ENCODE measurements at regions not wholly inside any gene's neighbourhood (a gene's known extent, or its start where the extent isn't known, plus 50 kb on each side); places are given as distances from the start of the nearest gene placed in this dataset.
"Not testable (repeated sequence)": the region's sequence is repeated elsewhere in the genome, so short reads cannot be mapped to it uniquely, and the experiment has no call there.

DNA sequence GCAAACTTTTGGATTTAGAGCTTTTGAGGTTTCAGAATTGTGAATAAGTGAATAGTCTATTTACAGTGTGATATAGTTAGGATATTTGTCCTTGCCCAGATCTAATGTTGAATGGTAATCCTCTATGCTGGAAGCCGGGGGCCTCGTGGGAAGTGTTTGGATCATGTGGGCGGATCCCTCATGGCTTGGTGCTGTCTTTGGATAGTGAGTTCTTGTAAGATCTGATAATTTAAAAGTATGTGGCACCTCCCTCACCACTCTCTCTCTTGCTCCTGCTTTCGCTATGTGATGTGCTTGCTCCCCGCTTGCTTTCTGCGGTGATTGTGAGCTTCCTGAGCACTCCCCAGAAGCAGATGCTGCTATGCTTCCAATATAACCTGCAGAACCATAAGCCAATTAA is 128.0 kb upstream of the KCNJ3 start:
- H3K4me1 ChIP-seq (ENCODE audit: insufficient read depth) = no peaks in the 10 kb centered on the region
- no peak overlapping the region for H3K4me3 ChIP-seq
- no peaks in the 10 kb centered on the region for H3K79me2 ChIP-seq
- no peak for TF ChIP-seq EZH2 (IDR thresholded peaks at IDR 0.05; ENCODE audit: borderline replicate concordance)
- TF ChIP-seq EZH2phosphoT487 (IDR thresholded peaks at IDR 0.05; ENCODE audit: low read depth, severe bottlenecking, unreplicated experiment) = no peak
- TF ChIP-seq, protein P1, sequence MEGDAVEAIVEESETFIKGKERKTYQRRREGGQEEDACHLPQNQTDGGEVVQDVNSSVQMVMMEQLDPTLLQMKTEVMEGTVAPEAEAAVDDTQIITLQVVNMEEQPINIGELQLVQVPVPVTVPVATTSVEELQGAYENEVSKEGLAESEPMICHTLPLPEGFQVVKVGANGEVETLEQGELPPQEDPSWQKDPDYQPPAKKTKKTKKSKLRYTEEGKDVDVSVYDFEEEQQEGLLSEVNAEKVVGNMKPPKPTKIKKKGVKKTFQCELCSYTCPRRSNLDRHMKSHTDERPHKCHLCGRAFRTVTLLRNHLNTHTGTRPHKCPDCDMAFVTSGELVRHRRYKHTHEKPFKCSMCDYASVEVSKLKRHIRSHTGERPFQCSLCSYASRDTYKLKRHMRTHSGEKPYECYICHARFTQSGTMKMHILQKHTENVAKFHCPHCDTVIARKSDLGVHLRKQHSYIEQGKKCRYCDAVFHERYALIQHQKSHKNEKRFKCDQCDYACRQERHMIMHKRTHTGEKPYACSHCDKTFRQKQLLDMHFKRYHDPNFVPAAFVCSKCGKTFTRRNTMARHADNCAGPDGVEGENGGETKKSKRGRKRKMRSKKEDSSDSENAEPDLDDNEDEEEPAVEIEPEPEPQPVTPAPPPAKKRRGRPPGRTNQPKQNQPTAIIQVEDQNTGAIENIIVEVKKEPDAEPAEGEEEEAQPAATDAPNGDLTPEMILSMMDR (IDR thresholded peaks at IDR 0.05; ENCODE audit: poor library complexity) = no peak
- H2AFZ ChIP-seq = no peak overlapping the region
- H3K9me2 ChIP-seq (replicated peaks; ENCODE audit: insufficient read depth) = no peaks in the 10 kb centered on the region
- no peak overlapping the region for H3K4me2 ChIP-seq
- DNase-seq (ENCODE audit: low spot score) = no peak
- H4K20me1 ChIP-seq (ENCODE audit: insufficient read depth, poor library complexity, severe bottlenecking) = no peaks in the 10 kb centered on the region
- H3K27ac ChIP-seq = no peak overlapping the region
- H3K36me3 ChIP-seq (replicated peaks; ENCODE audit: insufficient read depth, low read depth) = no peaks in the 10 kb centered on the region
- no peaks in the 10 kb centered on the region for H3K27me3 ChIP-seq
- H3K9me3 ChIP-seq (ENCODE audit: low read depth) = no peaks in the 10 kb centered on the region
- 81% methylated on average over 6 of the region's 6 CpGs for WGBS (ENCODE audit: low lambda C conversion rate, missing lambda C conversion rate)

DNA sequence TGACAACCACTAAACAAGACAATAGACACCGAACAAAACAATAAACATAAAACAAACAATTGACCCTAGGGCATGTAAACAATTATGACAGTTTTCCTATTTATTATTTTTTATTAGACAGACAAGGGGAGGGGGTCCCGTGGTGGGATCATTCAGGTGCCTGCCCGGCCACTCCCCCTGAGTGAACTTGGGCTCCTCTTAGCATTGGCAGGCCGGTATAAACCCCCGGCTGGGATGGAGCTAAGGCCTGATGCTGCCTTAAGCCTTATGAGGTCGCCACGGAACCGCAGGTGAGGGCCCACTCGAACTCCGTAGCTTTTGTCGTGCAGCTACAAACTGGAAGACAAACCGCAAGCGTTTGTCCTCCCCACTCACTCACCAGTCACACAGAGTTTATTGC is 121.8 kb upstream of the KCNJ3 start:
- not testable (repeated sequence) for H3K79me2 ChIP-seq; H3K36me3 ChIP-seq (replicated peaks; ENCODE audit: insufficient read depth, low read depth); H3K4me1 ChIP-seq (ENCODE audit: insufficient read depth); H3K27me3 ChIP-seq; H3K27ac ChIP-seq; H2AFZ ChIP-seq; H4K20me1 ChIP-seq (ENCODE audit: insufficient read depth, poor library complexity, severe bottlenecking); H3K4me2 ChIP-seq; H3K9me3 ChIP-seq (ENCODE audit: low read depth); DNase-seq (ENCODE audit: low spot score); H3K9me2 ChIP-seq (replicated peaks; ENCODE audit: insufficient read depth); H3K4me3 ChIP-seq
- 88% methylated on average over 13 of the region's 13 CpGs for WGBS (ENCODE audit: low lambda C conversion rate, missing lambda C conversion rate)

DNA sequence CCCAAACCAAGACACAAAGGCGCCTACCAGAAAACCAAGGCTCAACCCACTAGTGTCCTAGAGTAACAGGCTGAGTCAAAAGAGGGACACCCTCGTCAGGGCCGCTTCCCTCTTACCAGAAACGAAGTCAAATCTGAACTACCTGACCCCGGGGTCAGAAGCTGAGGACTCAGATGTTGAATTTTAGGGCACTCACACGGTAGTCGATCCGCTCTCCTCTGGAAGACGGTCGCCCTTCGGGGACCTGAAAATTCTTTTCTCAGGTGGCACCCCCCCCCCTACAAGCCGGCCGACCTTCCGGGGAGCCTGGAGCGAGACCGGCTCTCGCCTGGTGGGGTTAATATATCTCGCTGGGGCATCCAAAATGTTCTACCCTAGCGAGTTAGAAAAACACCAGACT is 121.1 kb upstream of the KCNJ3 start:
- H3K9me2 ChIP-seq (replicated peaks; ENCODE audit: insufficient read depth) = no peaks in the 10 kb centered on the region

GRCh38 chr2:154580767-154581166 is 117.7 kb upstream of the KCNJ3 start:
- no peaks in the 10 kb centered on the region for H3K9me2 ChIP-seq (replicated peaks; ENCODE audit: insufficient read depth)
- WGBS (ENCODE audit: low lambda C conversion rate, missing lambda C conversion rate) = 86% methylated on average over 3 of the region's 3 CpGs
- TF ChIP-seq EZH2phosphoT487 (IDR thresholded peaks at IDR 0.05; ENCODE audit: low read depth, severe bottlenecking, unreplicated experiment) (no peak), EZH2 (IDR thresholded peaks at IDR 0.05; ENCODE audit: borderline replicate concordance) (no peak)
- TF ChIP-seq, protein P1 (IDR thresholded peaks at IDR 0.05; ENCODE audit: poor library complexity) = no peak

More for the DNA sequence above, 121.1 kb upstream of the KCNJ3 start:
- H3K27me3 ChIP-seq = no peaks in the 10 kb centered on the region
- no peak overlapping the region for H3K27ac ChIP-seq
- H2AFZ ChIP-seq = no peak overlapping the region
- H4K20me1 ChIP-seq (ENCODE audit: insufficient read depth, poor library complexity, severe bottlenecking) = no peaks in the 10 kb centered on the region
- no peaks in the 10 kb centered on the region for H3K36me3 ChIP-seq (replicated peaks; ENCODE audit: insufficient read depth, low read depth)
- TF ChIP-seq EZH2 (IDR thresholded peaks at IDR 0.05; ENCODE audit: borderline replicate concordance) (no peak), EZH2phosphoT487 (IDR thresholded peaks at IDR 0.05; ENCODE audit: low read depth, severe bottlenecking, unreplicated experiment) (no peak)
- TF ChIP-seq, protein P1 (IDR thresholded peaks at IDR 0.05; ENCODE audit: poor library complexity) = no peak
- no peaks in the 10 kb centered on the region for H3K4me1 ChIP-seq (ENCODE audit: insufficient read depth)
- WGBS (ENCODE audit: low lambda C conversion rate, missing lambda C conversion rate) = 93% methylated on average over 19 of the region's 19 CpGs
- no peak for DNase-seq (ENCODE audit: low spot score)
- H3K4me2 ChIP-seq = no peak overlapping the region
- H3K9me3 ChIP-seq (ENCODE audit: low read depth) = no peaks in the 10 kb centered on the region
- H3K4me3 ChIP-seq = no peak overlapping the region
- H3K79me2 ChIP-seq = no peaks in the 10 kb centered on the region

DNA sequence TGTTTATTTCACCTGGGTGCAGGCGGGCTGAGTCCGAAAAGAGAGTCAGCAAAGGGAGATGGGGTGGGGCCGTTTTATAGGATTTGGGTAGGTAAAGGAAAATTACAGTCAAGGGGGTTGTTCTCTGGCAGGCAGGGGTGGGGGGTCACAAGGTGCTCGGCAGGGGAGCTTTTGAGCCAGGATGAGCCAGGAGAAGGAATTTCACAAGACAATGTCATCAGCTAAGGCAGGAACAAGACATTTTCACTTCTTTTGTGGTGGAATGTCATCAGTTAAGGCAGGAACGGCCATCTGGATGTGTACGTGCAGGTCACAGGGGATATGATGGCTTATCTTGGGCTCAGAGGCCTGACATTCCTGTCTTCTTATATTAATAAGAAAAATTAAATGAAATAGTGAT is 115.8 kb upstream of the KCNJ3 start:
- H3K9me2 ChIP-seq (replicated peaks; ENCODE audit: insufficient read depth); H4K20me1 ChIP-seq (ENCODE audit: insufficient read depth, poor library complexity, severe bottlenecking); H2AFZ ChIP-seq; H3K79me2 ChIP-seq; H3K9me3 ChIP-seq (ENCODE audit: low read depth); H3K27ac ChIP-seq; H3K4me2 ChIP-seq; H3K27me3 ChIP-seq; DNase-seq (ENCODE audit: low spot score); H3K36me3 ChIP-seq (replicated peaks; ENCODE audit: insufficient read depth, low read depth); H3K4me3 ChIP-seq; H3K4me1 ChIP-seq (ENCODE audit: insufficient read depth): not testable (repeated sequence)
- WGBS (ENCODE audit: low lambda C conversion rate, missing lambda C conversion rate) = 74% methylated on average over 6 of the region's 6 CpGs

More at GRCh38 chr2:154580767-154581166, 117.7 kb upstream of the KCNJ3 start:
- H3K9me3 ChIP-seq (ENCODE audit: low read depth) = no peaks in the 10 kb centered on the region
- no peak overlapping the region for H3K4me3 ChIP-seq
- H3K27ac ChIP-seq = no peak overlapping the region
- H3K36me3 ChIP-seq (replicated peaks; ENCODE audit: insufficient read depth, low read depth) = no peaks in the 10 kb centered on the region
- no peak overlapping the region for H2AFZ ChIP-seq
- no peaks in the 10 kb centered on the region for H3K27me3 ChIP-seq
- H3K79me2 ChIP-seq = no peaks in the 10 kb centered on the region
- no peak overlapping the region for H3K4me2 ChIP-seq
- no peak for DNase-seq (ENCODE audit: low spot score)
- H4K20me1 ChIP-seq (ENCODE audit: insufficient read depth, poor library complexity, severe bottlenecking) = no peaks in the 10 kb centered on the region
- no peaks in the 10 kb centered on the region for H3K4me1 ChIP-seq (ENCODE audit: insufficient read depth)

DNA sequence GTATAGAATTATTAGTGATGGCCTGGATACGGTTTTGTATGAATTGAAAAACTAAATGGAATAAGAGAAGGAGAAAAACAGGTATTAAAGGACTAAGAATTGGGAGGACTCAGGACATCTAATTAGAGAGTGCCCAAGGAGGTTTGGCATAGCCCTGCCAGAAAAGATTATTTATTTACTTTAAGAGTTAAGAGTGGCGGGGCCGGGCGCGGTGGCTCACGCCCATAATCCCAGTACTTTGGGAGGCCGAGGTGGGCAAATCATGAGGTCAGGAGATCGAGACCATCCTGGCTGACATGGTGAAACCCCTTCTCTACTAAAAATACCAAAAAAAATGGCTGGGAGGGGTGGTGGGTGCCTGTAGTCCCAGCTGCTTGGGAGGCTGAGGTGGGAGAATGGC is 115.2 kb upstream of the KCNJ3 start:
- not testable (repeated sequence) for H3K79me2 ChIP-seq; H4K20me1 ChIP-seq (ENCODE audit: insufficient read depth, poor library complexity, severe bottlenecking); H3K9me2 ChIP-seq (replicated peaks; ENCODE audit: insufficient read depth); H3K4me3 ChIP-seq; H3K4me2 ChIP-seq; H3K9me3 ChIP-seq (ENCODE audit: low read depth); H3K4me1 ChIP-seq (ENCODE audit: insufficient read depth); DNase-seq (ENCODE audit: low spot score); H3K36me3 ChIP-seq (replicated peaks; ENCODE audit: insufficient read depth, low read depth); H3K27ac ChIP-seq; H2AFZ ChIP-seq; H3K27me3 ChIP-seq
- WGBS (ENCODE audit: low lambda C conversion rate, missing lambda C conversion rate) = 91% methylated on average over 8 of the region's 8 CpGs

Data from hepatocyte (in vitro differentiated cells).